Right lobe of liver (tissue), 6 donors: ENCODE measurements at regions not wholly inside any gene's neighbourhood (a gene's known extent, or its start where the extent isn't known, plus 50 kb on each side); places are given as distances from the start of the nearest gene placed in this dataset.

Experiments used
- ATAC-seq, 4 donors: fragments of 200-7000 bp; cut with Tn5 transposase; one replicate each; pipeline ENCODE4 v1.9.1; 2020; ENCODE audit warnings: mild to moderate bottlenecking in 4 of 4, moderate library complexity in 4 of 4
- DNase-seq, 3 donors: peaks; one replicate each; pipeline ENCODE4 v3.0.0-alpha.2; 2020
- H3K27ac ChIP-seq, 3 donors: fragments of 200-600 bp; one replicate each; pipeline ENCODE4 v1.8.0; 2022
- H3K27me3 ChIP-seq, 2 donors: fragments of 200-600 bp; one replicate each; pipeline ENCODE4 v1.8.0; 2022
- H3K36me3 ChIP-seq, 4 donors: fragments of 200-600 bp; sonication (generic) in 1 of 4; one replicate each; pipeline versions ENCODE4 v1.5.1 to v1.8.0; 2017 to 2022; ENCODE audit warnings: control low read depth in 1 of 4
- H3K4me1 ChIP-seq, 4 donors: fragments of 200-600 bp; sonication (generic) in 1 of 4; one replicate each; pipeline versions ENCODE4 v1.5.1 to v1.8.0; 2017 to 2022; ENCODE audit warnings: control low read depth in 1 of 4
- H3K4me3 ChIP-seq, 3 donors: fragments of 200-600 bp; one replicate each; pipeline ENCODE4 v1.8.0; 2022
- H3K9me3 ChIP-seq, 4 donors: fragments of 200-600 bp; sonication (generic) in 1 of 4; one replicate each; pipeline versions ENCODE4 v1.5.1 to v1.8.0; 2017 to 2022; ENCODE audit warnings: control low read depth in 1 of 4
- POLR2A ChIP-seq: fragments of 450-650 bp; IDR thresholded peaks from one replicate; pipeline ENCODE4 v1.6.1; 2017; ENCODE audit warnings: antibody characterized with exemption, mild to moderate bottlenecking
- WGBS: methylation state at CpG from one replicate; pipeline ENCODE4 v1.1.6; 2018; ENCODE audit warnings: low coverage, low lambda C conversion rate; ENCODE audit not compliant: insufficient coverage; ENCODE audit errors: missing lambda C conversion rate; 5-methylcytosine and 5-hydroxymethylcytosine counted together
- intact Hi-C, 2 donors: fragments of 100-400 bp; cut with DNase I; formaldehyde crosslinking; loops; one replicate each; pipeline versions ENCODE4 v1.11.2 to v1.14.1; 2022
- TF ChIP-seq, protein P1 (sequence below), 4 donors: fragments of 200-600 bp in 3 of 4; fragments of 450-650 bp in 1 of 4; IDR thresholded peaks; one replicate each; pipeline versions ENCODE4 v1.5.1 to v1.8.0; 2016 to 2022; ENCODE audit warnings: antibody characterized with exemption in 4 of 4, mild to moderate bottlenecking in 2 of 4
- donor health status: DM: no; HTN: yes; CAD: no.
- donor health status: DM: no; HTN: no; CAD: no.
- donor health status: DM: no; HTN: no; CAD: no.
- donor health status: DM: no; HTN: yes; CAD: no.
- donor health status: DM: no; HTN: yes; CAD: no.

DNA sequence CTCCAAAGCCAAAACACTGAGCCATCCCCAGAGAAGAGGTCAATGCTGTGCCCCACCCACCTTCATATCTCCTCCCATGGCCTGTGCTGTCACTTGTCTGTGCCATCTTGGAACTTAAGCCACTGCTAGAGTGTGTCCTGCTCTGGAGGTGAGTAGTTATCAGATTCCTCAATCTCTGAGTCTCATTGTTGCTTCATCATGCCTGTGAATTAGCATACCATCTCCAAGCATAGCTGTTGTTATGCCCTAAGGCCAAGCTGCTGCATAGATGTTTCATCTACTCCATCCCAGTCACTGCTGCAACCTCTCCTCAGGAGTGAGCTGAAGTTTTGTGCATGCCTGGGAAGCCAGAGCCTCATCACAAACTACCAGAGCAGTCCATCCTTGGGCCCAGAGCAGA is 349.0 kb downstream of the ZWINT start:
- Histone ChIP-seq H3K4me3 (no peak overlapping the region), H3K36me3 (no peaks in the 10 kb centered on the region), H3K27me3 (no peaks in the 10 kb centered on the region), H3K9me3 (no peaks in the 10 kb centered on the region), H3K4me1 (no peaks in the 10 kb centered on the region), H3K27ac (no peak overlapping the region)
- no peak for TF ChIP-seq POLR2A
- TF ChIP-seq, protein P1, sequence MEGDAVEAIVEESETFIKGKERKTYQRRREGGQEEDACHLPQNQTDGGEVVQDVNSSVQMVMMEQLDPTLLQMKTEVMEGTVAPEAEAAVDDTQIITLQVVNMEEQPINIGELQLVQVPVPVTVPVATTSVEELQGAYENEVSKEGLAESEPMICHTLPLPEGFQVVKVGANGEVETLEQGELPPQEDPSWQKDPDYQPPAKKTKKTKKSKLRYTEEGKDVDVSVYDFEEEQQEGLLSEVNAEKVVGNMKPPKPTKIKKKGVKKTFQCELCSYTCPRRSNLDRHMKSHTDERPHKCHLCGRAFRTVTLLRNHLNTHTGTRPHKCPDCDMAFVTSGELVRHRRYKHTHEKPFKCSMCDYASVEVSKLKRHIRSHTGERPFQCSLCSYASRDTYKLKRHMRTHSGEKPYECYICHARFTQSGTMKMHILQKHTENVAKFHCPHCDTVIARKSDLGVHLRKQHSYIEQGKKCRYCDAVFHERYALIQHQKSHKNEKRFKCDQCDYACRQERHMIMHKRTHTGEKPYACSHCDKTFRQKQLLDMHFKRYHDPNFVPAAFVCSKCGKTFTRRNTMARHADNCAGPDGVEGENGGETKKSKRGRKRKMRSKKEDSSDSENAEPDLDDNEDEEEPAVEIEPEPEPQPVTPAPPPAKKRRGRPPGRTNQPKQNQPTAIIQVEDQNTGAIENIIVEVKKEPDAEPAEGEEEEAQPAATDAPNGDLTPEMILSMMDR (IDR thresholded peaks at IDR 0.05): no peak
- DNase-seq: no peak
- intact Hi-C loops: no loop called here
- ATAC-seq: no peak

DNA sequence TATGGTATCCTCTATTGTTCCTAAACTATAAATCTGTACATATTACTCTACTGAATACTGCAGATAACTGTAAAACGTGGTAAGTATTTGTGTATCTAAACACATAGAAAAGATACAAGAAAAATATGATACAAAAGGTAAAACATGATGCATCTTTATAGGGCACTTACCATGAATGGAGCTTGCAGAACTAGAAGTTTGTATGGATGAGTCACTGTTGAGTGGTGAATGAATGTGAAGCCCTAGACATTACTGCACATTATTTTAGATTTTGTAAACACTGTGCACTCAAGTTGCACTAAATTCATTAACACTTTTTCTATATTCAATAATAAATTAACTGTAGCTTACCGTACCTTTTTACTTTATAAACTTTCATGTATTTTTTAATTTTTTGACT is 357.5 kb downstream of the ZWINT start:
- Histone ChIP-seq H3K36me3 (no peaks in the 10 kb centered on the region), H3K27me3 (no peaks in the 10 kb centered on the region), H3K4me1 (no peaks in the 10 kb centered on the region), H3K27ac (no peak overlapping the region), H3K9me3 (no peaks in the 10 kb centered on the region), H3K4me3 (no peak overlapping the region)
- no peak for TF ChIP-seq POLR2A
- TF ChIP-seq, protein P1 (IDR thresholded peaks at IDR 0.05): no peak
- no peak for ATAC-seq
- WGBS: 71% methylated on average over 2 of the region's 2 CpGs
- intact Hi-C loops: no loop called here
- DNase-seq: no peak

DNA sequence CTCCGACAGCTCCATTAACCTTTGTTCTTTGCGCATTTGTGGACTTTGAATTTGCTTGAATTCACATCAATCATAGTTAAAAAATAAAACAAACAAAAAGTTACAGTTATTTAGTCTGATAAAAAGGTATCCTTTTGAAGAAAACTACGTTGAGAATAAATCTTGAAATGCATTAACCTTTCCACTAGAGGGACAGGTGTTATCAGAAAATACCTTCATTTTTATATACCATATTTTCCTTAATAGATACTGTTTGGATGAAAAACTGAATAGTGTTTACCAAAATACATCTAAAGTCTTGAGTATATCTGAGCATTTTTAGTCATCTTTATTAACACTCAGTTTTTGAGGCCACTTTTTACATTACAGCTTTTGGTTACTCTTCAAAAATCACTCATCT is 371.9 kb downstream of the ZWINT start:
- no peak for DNase-seq
- peak in 1 of 4 donors; percentile 38 for ATAC-seq
- intact Hi-C loops: loop anchor here in 1 of 2 donors (10.0 kb wide), 1 partner anchor 74 kb away; no protein-coding TSS in a partner anchor
- H3K27ac ChIP-seq: no peak overlapping the region
- H3K4me3 ChIP-seq: no peak overlapping the region
- 20% methylated on average over 3 of the region's 3 CpGs for WGBS
- H3K9me3 ChIP-seq: no peaks in the 10 kb centered on the region
- TF ChIP-seq, protein P1 (IDR thresholded peaks at IDR 0.05): peak; percentile 12 to 31 (median 28)
- TF ChIP-seq POLR2A: no peak
- no peaks in the 10 kb centered on the region for H3K27me3 ChIP-seq
- H3K4me1 ChIP-seq: no peaks in the 10 kb centered on the region
- no peaks in the 10 kb centered on the region for H3K36me3 ChIP-seq

DNA sequence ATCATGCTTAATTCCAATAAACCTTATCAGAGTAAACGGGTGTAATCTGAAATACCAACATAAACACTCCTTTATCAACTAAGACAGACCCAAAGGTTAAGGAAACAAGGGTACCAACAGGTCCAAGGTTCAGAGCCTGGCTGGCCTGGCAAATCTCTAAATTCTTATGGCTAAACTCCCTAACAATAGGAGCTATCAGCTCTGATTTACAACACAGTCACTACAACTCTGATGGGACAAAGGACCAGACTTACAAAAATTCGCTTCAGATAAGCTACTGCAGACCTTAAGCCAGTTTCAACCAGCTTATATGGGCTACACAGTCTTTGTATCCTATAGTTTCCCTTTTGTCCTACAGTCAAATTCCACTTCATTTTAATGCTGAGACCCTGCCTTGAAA is 381.9 kb downstream of the ZWINT start:
- H3K4me1 ChIP-seq: no peaks in the 10 kb centered on the region
- intact Hi-C loops: no loop called here
- H3K27ac ChIP-seq: no peak overlapping the region
- H3K9me3 ChIP-seq: no peaks in the 10 kb centered on the region
- ATAC-seq (no peak), DNase-seq (no peak)
- H3K4me3 ChIP-seq: no peak overlapping the region
- H3K27me3 ChIP-seq: no peaks in the 10 kb centered on the region
- TF ChIP-seq, protein P1 (IDR thresholded peaks at IDR 0.05): no peak
- no peak for TF ChIP-seq POLR2A
- WGBS: 17% methylated on average over 2 of the region's 2 CpGs
- H3K36me3 ChIP-seq: no peaks in the 10 kb centered on the region

DNA sequence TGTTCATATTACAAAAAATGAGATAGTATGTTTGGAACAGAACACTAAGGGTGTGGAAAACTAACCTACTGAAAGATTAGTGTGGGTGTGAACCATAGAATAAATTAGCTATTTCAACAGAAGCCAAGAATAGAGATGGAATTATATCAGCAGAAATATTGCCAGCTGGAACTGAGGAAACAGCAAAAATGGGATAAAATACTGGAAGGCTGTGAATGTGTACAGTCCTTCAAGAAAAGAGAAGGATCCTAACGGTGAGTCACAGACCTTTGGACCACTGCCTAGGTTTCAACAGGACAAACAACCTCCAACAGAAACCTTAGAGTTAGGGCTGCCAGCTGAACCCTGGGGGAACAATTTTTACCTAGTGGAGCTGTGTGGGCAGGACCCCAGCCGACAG is 395.0 kb downstream of the ZWINT start:
- ATAC-seq (no peak), DNase-seq (no peak)
- TF ChIP-seq, protein P1 (IDR thresholded peaks at IDR 0.05): no peak
- no peak for TF ChIP-seq POLR2A
- Histone ChIP-seq H3K27ac (no peak overlapping the region), H3K27me3 (no peaks in the 10 kb centered on the region), H3K4me1 (no peaks in the 10 kb centered on the region), H3K36me3 (no peaks in the 10 kb centered on the region), H3K9me3 (no peaks in the 10 kb centered on the region), H3K4me3 (no peak overlapping the region)
- intact Hi-C loops: no loop called here
- 53% methylated on average over 2 of the region's 2 CpGs for WGBS
